MM.1S (cell line): ENCODE measurements at regions not wholly inside any gene's neighbourhood (a gene's known extent, or its start where the extent isn't known, plus 50 kb on each side); places are given as distances from the start of the nearest gene placed in this dataset.

Experiments
- DNase-seq: peaks from one replicate; pipeline ENCODE4 v3.0.0-alpha.2; 2015
- H2AFZ ChIP-seq: fragments of 300-600 bp; sonication (generic); 2 replicates; pipeline ENCODE4 v1.6.0; 2016; ENCODE audit warnings: antibody characterized with exemption, low read length
- H3F3A ChIP-seq: fragments of 300-600 bp; sonication (generic); 2 replicates; pipeline ENCODE4 v1.6.1; 2016; ENCODE audit warnings: mild to moderate bottlenecking, antibody characterized with exemption, low read length, moderate library complexity, mixed read lengths; ENCODE audit not compliant: insufficient read depth
- H3K27ac ChIP-seq: fragments of 300-600 bp; sonication (generic); 2 replicates; pipeline ENCODE4 v1.5.1; 2016; ENCODE audit warnings: mild to moderate bottlenecking, low read length
- H3K27me3 ChIP-seq: fragments of 300-600 bp; sonication (generic); replicated peaks from 2 replicates; pipeline ENCODE4 v1.6.0; 2016; ENCODE audit warnings: low read length; ENCODE audit not compliant: insufficient read depth
- H3K36me3 ChIP-seq: fragments of 300-600 bp; sonication (generic); replicated peaks from 2 replicates; pipeline ENCODE4 v1.6.1; 2016; ENCODE audit warnings: mild to moderate bottlenecking, low read length, mixed read lengths; ENCODE audit not compliant: insufficient read depth
- H3K4me1 ChIP-seq: fragments of 300-600 bp; sonication (generic); 2 replicates; pipeline ENCODE4 v1.6.1; 2016; ENCODE audit warnings: low read length, mixed read lengths
- H3K4me2 ChIP-seq: fragments of 300-600 bp; sonication (generic); 2 replicates; pipeline ENCODE4 v1.6.0; 2016; ENCODE audit warnings: low read depth, low read length
- H3K4me3 ChIP-seq: fragments of 300-600 bp; sonication (generic); 2 replicates; pipeline ENCODE4 v1.5.1; 2016; ENCODE audit warnings: low read length, mixed read lengths
- H3K79me2 ChIP-seq: fragments of 300-600 bp; sonication (generic); 2 replicates; pipeline ENCODE4 v1.6.1; 2016; ENCODE audit warnings: mixed run types, low read length, mixed read lengths
- H3K9ac ChIP-seq: fragments of 300-600 bp; sonication (generic); 2 replicates; pipeline ENCODE4 v1.6.1; 2016; ENCODE audit warnings: low read length, mixed read lengths
- H3K9me2 ChIP-seq: fragments of 300-600 bp; sonication (generic); replicated peaks from 2 replicates; pipeline ENCODE4 v1.6.1; 2016; ENCODE audit warnings: mild to moderate bottlenecking, low read length, mixed read lengths; ENCODE audit not compliant: insufficient read depth
- H3K9me3 ChIP-seq: fragments of 300-600 bp; sonication (generic); replicated peaks from 2 replicates; pipeline ENCODE4 v1.6.1; 2016; ENCODE audit warnings: mild to moderate bottlenecking, low read length, mixed read lengths; ENCODE audit not compliant: insufficient read depth
- H4K20me1 ChIP-seq: fragments of 300-600 bp; sonication (generic); 2 replicates; pipeline ENCODE4 v1.6.1; 2016; ENCODE audit warnings: mild to moderate bottlenecking, low read length, moderate library complexity, mixed read lengths; ENCODE audit not compliant: insufficient read depth
- CTCF ChIP-seq: fragments of 300-600 bp; sonication (generic); IDR thresholded peaks from 2 replicates; pipeline ENCODE4 v1.5.1; 2016; ENCODE audit warnings: antibody characterized with exemption, low read length, mixed read lengths
- EZH2 ChIP-seq: fragments of 300-600 bp; sonication (generic); optimal IDR thresholded peaks from 2 replicates; pipeline ENCODE3; 2017; ENCODE audit warnings: low read depth, mild to moderate bottlenecking, antibody characterized with exemption, low read length, mixed read lengths

- Histone ChIP-seq H3F3A (no peaks in the 10 kb centered on the region), H3K9me2 (no peaks in the 10 kb centered on the region), H3K4me3 (no peak overlapping the region), H3K9ac (no peak overlapping the region), H3K4me1 (no peaks in the 10 kb centered on the region), H4K20me1 (no peaks in the 10 kb centered on the region), H3K9me3 (no peaks in the 10 kb centered on the region), H3K27ac (no peak overlapping the region), H3K79me2 (no peaks in the 10 kb centered on the region), H3K36me3 (no peaks in the 10 kb centered on the region), H2AFZ (no peak overlapping the region), H3K4me2 (no peak overlapping the region), H3K27me3 (no peaks in the 10 kb centered on the region)
- TF ChIP-seq EZH2: no peak
- TF ChIP-seq CTCF: no peak
- no peak for DNase-seq
Measured at GRCh38 chr5:24703934-24704333, 59.2 kb upstream of the CDH10 start.
